Calu3 (cell line): ENCODE measurements at regions not wholly inside any gene's neighbourhood (a gene's known extent, or its start where the extent isn't known, plus 50 kb on each side); places are given as distances from the start of the nearest gene placed in this dataset.

Experiments
- BruUV-seq: library from RNA; stranded (reverse); fragments of 400-500 nt; replicated peaks from 2 replicates; lab custom pipeline; 2021; lab: Mats Ljungman, UMichigan
- CTCF ChIA-PET: fragments of 300-600 bp; sonication (Branson Sonifier 250); formaldehyde crosslinking; loops from one replicate; lab custom pipeline; 2022; ENCODE audit warnings: antibody characterized with exemption; lab: Charles Lee
- DNase-seq: peaks from one replicate; pipeline ENCODE4 v3.0.0; 2022
- H3K27ac Mint-ChIP-seq: one replicate; pipeline ENCODE4 v1.8.0; 2022; ENCODE audit warnings: mixed read lengths; ENCODE audit not compliant: unreplicated experiment
- H3K27me3 Mint-ChIP-seq: one replicate; pipeline ENCODE4 v1.8.0; 2022; ENCODE audit warnings: mixed read lengths; ENCODE audit not compliant: unreplicated experiment
- H3K36me3 Mint-ChIP-seq: one replicate; pipeline ENCODE4 v1.8.0; 2022; ENCODE audit warnings: mild to moderate bottlenecking, moderate library complexity, mixed read lengths; ENCODE audit not compliant: insufficient read depth, unreplicated experiment
- H3K4me1 Mint-ChIP-seq: one replicate; pipeline ENCODE4 v1.8.0; 2022; ENCODE audit warnings: mild to moderate bottlenecking, low read depth, mixed read lengths; ENCODE audit not compliant: unreplicated experiment
- H3K4me3 Mint-ChIP-seq: one replicate; pipeline ENCODE4 v1.8.0; 2022; ENCODE audit warnings: mild to moderate bottlenecking, low read depth, moderate library complexity, mixed read lengths; ENCODE audit not compliant: unreplicated experiment
- H3K9me3 Mint-ChIP-seq: one replicate; pipeline ENCODE4 v1.8.0; 2022; ENCODE audit warnings: low read depth, mixed read lengths; ENCODE audit not compliant: unreplicated experiment
- CTCF ChIP-seq: fragments of 200-600 bp; IDR thresholded peaks from one replicate; pipeline ENCODE4 v1.8.0; 2022; ENCODE audit warnings: antibody characterized with exemption; ENCODE audit not compliant: unreplicated experiment
- intact Hi-C: fragments of 100-400 bp; cut with micrococcal nuclease; formaldehyde crosslinking; loops from one replicate; pipeline ENCODE4 v1.10.0; 2022; ENCODE audit not compliant: unreplicated experiment

DNA sequence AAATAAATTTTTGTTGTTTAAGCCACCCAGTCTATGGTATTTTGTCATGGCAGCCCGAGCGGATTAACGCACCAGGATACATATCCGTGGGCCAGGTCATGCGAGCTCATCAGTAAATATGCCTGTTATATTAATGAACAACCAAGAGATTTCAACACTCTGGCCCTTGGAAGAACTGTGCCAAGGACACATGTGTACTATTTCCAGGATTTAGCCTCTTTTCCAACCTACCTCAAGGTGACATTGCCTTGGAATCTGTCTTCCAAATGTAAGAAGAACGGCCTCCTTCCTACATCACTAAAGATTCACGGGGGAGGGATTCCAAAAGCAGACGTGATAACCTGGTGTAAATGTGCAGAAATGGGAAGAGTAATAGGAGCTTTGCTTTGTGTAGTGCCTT is 72.8 kb upstream of the DYNLRB2 start:
- TF ChIP-seq CTCF, result no peak
- H3K27ac Mint-ChIP-seq, result no peak overlapping the region
- no peaks in the 10 kb centered on the region for H3K27me3 Mint-ChIP-seq
- no peaks in the 10 kb centered on the region for H3K36me3 Mint-ChIP-seq
- H3K9me3 Mint-ChIP-seq, result peaks cover 4% of the 10 kb centered on the region
- no peak overlapping the region for H3K4me3 Mint-ChIP-seq
- CTCF ChIA-PET, result no interaction called here
- DNase-seq, result no peak
- intact Hi-C loops, result loop anchor here (5.0 to 10.0 kb wide), 4 partner anchors 383 to 1966 kb away; partner anchors contain the start of gene MAF
- no TSS peak for BruUV-seq
- peaks cover 10% of the 10 kb centered on the region for H3K4me1 Mint-ChIP-seq

DNA sequence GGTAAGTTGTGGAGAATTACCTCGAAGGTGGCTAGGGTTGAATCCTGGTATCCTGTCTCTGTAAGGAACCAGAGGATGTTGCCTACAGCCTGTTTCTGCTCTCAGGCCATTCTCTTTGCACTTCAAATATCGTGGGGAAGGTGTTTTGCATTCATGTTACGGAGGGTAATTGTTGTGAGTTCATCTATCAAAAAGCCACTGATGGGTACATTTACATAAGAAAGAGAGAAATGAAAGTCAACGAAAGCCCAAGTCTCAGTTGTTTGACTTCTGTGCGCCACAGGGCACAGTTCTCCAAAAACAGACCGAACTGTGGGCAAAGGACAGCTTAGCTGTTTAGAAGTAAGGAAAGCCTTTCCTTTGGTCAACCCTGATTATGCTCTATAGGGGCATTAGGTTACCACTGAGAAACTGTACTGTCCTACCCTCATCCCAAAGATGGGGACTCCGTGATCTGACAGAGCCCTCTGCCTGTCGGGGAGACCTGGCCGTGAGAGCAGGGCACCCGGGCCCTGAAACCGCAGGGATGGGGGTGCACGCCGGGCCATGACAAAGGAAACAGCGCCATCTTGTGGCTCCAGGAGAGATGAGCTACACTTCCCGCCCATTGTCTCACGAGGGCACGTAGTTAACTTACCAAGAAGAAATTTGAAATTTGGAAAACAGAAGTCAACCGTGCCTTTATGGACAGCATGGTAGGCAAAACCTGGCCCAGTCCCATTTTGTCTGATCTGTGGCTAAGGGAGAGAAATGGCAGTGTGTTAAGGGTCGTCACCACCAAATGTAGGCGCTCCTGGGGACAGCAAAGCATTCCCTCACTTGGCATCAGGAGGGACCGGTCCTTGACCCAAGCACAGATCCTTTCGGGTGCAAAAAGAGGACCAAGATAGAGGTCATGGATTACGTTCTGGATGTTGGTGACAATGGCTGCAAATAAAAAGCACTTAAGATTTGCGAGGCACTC is 74.5 kb upstream of the DYNLRB2 start:
- Mint-ChIP-seq H3K4me3 (no peak overlapping the region), H3K27me3 (no peaks in the 10 kb centered on the region), H3K36me3 (no peaks in the 10 kb centered on the region), H3K9me3 (peaks cover 3% of the 10 kb centered on the region), H3K27ac (no peak overlapping the region), H3K4me1 (peaks cover 18% of the 10 kb centered on the region)
- CTCF ChIA-PET, result interaction anchor here (0.6 to 1.3 kb wide), 6 partner anchors 9 to 865 kb away, joined by 3 to 9 read pairs (median 4); partner anchors contain the start of gene MAF
- no TSS peak for BruUV-seq
- intact Hi-C loops, result loop anchor here (5.0 to 10.0 kb wide), 4 partner anchors 382 to 1964 kb away; partner anchors contain the start of gene MAF
- TF ChIP-seq CTCF, result peak; percentile 92
- DNase-seq, result peak; percentile 73

GRCh38 chr16:80463751-80464495 is 76.9 kb upstream of the DYNLRB2 start:
- intact Hi-C loops, result loop anchor here (10.0 kb wide), 2 partner anchors 379 to 469 kb away; no protein-coding TSS in a partner anchor
- H3K9me3 Mint-ChIP-seq, result no peaks in the 10 kb centered on the region
- CTCF ChIA-PET, result no interaction called here
- DNase-seq, result no peak
- H3K36me3 Mint-ChIP-seq, result no peaks in the 10 kb centered on the region
- peaks cover 18% of the 10 kb centered on the region for H3K27me3 Mint-ChIP-seq
- no peak overlapping the region for H3K27ac Mint-ChIP-seq
- BruUV-seq, result no TSS peak
- no peak overlapping the region for H3K4me3 Mint-ChIP-seq
- H3K4me1 Mint-ChIP-seq, result peaks cover 18% of the 10 kb centered on the region
- no peak for TF ChIP-seq CTCF

GRCh38 chr16:80463326-80463725 is 77.5 kb upstream of the DYNLRB2 start:
- no peaks in the 10 kb centered on the region for H3K36me3 Mint-ChIP-seq
- intact Hi-C loops, result loop anchor here (10.0 kb wide), 2 partner anchors 379 to 469 kb away; no protein-coding TSS in a partner anchor
- H3K4me3 Mint-ChIP-seq, result no peak overlapping the region
- no TSS peak for BruUV-seq
- no peaks in the 10 kb centered on the region for H3K9me3 Mint-ChIP-seq
- peaks cover 21% of the 10 kb centered on the region for H3K27me3 Mint-ChIP-seq
- TF ChIP-seq CTCF, result no peak
- H3K4me1 Mint-ChIP-seq, result peaks cover 18% of the 10 kb centered on the region
- no peak overlapping the region for H3K27ac Mint-ChIP-seq
- peak; percentile 17 for DNase-seq
- CTCF ChIA-PET, result no interaction called here
